CD14-positive monocyte (primary cell): ENCODE measurements at regions not wholly inside any gene's neighbourhood (a gene's known extent, or its start where the extent isn't known, plus 50 kb on each side); places are given as distances from the start of the nearest gene placed in this dataset.

ENCODE experiments used
- DNase-seq, 3 donors: peaks; one replicate each; pipeline ENCODE4 v3.0.0-alpha.2; 2011 to 2022
- H2AFZ ChIP-seq: 2 replicates; pipeline ENCODE4 v1.6.0; 2012; ENCODE audit warnings: mild to moderate bottlenecking, low read depth, low read length, inconsistent platforms; ENCODE audit not compliant: insufficient read depth, poor library complexity, severe bottlenecking
- H3K27ac ChIP-seq, 2 donors: 1 replicate in 1 of 2; 2 replicates in 1 of 2; pipeline ENCODE4 v1.5.1; 2012 to 2013; ENCODE audit warnings: low read length in 2 of 2, control low read depth in 1 of 2, inconsistent platforms in 1 of 2, low read depth in 1 of 2, mild to moderate bottlenecking in 1 of 2
- H3K27me3 ChIP-seq, 2 donors: one replicate each; pipeline versions ENCODE4 v1.6.0 to v1.6.1; 2011 to 2013; ENCODE audit warnings: low read length in 2 of 2; ENCODE audit not compliant: control insufficient read depth in 2 of 2, insufficient read depth in 2 of 2
- H3K36me3 ChIP-seq, 2 donors: replicated peaks in 1 of 2; 1 replicate in 1 of 2; 2 replicates in 1 of 2; pipeline versions ENCODE4 v1.5.1 to v1.6.1; 2012 to 2013; ENCODE audit warnings: low read length in 2 of 2, control low read depth in 1 of 2, inconsistent platforms in 1 of 2, mild to moderate bottlenecking in 1 of 2; ENCODE audit not compliant: insufficient read depth in 2 of 2, control insufficient read depth in 1 of 2
- H3K4me1 ChIP-seq, 2 donors: 1 replicate in 1 of 2; 2 replicates in 1 of 2; pipeline versions ENCODE4 v1.5.1 to v1.6.1; 2012 to 2013; ENCODE audit warnings: low read length in 2 of 2, control low read depth in 1 of 2, inconsistent platforms in 1 of 2, mild to moderate bottlenecking in 1 of 2, moderate library complexity in 1 of 2; ENCODE audit not compliant: insufficient read depth in 2 of 2, control insufficient read depth in 1 of 2
- H3K4me2 ChIP-seq: replicated peaks from 2 replicates; pipeline ENCODE3; 2012; ENCODE audit warnings: low read length, moderate library complexity, mild to moderate bottlenecking; ENCODE audit not compliant: poor library complexity, severe bottlenecking; ENCODE audit errors: extremely low read depth
- H3K4me3 ChIP-seq, 3 experiments: fragments of 200-600 bp in 1 of 3; sonication (generic) in 1 of 3; replicated peaks in 1 of 3; 1 replicate in 2 of 3; 2 replicates in 1 of 3; pipeline ENCODE4 v1.5.1; 2011 to 2013; ENCODE audit warnings: low read length in 3 of 3, mild to moderate bottlenecking in 3 of 3, control low read depth in 2 of 3, low read depth in 2 of 3, inconsistent platforms in 1 of 3, moderate library complexity in 1 of 3
- H3K79me2 ChIP-seq: 2 replicates; pipeline ENCODE4 v1.6.0; 2012; ENCODE audit warnings: mild to moderate bottlenecking, control low read depth, inconsistent platforms, low read length, moderate library complexity; ENCODE audit not compliant: insufficient read depth
- H3K9ac ChIP-seq: 2 replicates; pipeline ENCODE4 v1.6.0; 2017; ENCODE audit warnings: low read length, mild to moderate bottlenecking; ENCODE audit not compliant: insufficient read depth, poor library complexity, severe bottlenecking
- H3K9me3 ChIP-seq, 2 donors: replicated peaks in 1 of 2; 1 replicate in 1 of 2; 2 replicates in 1 of 2; pipeline versions ENCODE4 v1.5.1 to v1.6.1; 2012 to 2013; ENCODE audit warnings: low read length in 2 of 2, control low read depth in 1 of 2; ENCODE audit not compliant: control insufficient read depth in 1 of 2, insufficient read depth in 1 of 2
- H4K20me1 ChIP-seq: 2 replicates; pipeline ENCODE4 v1.6.0; 2012; ENCODE audit warnings: mild to moderate bottlenecking, low read length, control low read depth, moderate library complexity; ENCODE audit not compliant: insufficient read depth
- H3K27ac Mint-ChIP-seq, 7 donors: one replicate each; pipeline ENCODE4 v1.8.0; 2020; ENCODE audit warnings: mild to moderate bottlenecking in 7 of 7, mixed read lengths in 7 of 7, moderate library complexity in 6 of 7, inconsistent platforms in 2 of 7
- H3K27me3 Mint-ChIP-seq, 3 donors: one replicate each; pipeline ENCODE4 v1.8.0; 2021 to 2022; ENCODE audit warnings: low read depth in 3 of 3, mild to moderate bottlenecking in 3 of 3, mixed read lengths in 3 of 3, moderate library complexity in 3 of 3, inconsistent platforms in 1 of 3
- H3K36me3 Mint-ChIP-seq, 2 donors: one replicate each; pipeline ENCODE4 v1.8.0; 2020; ENCODE audit warnings: mixed read lengths in 2 of 2, inconsistent platforms in 1 of 2, mild to moderate bottlenecking in 1 of 2
- H3K4me1 Mint-ChIP-seq: one replicate; pipeline ENCODE4 v1.8.0; 2020; ENCODE audit warnings: mild to moderate bottlenecking, mixed read lengths
- H3K4me3 Mint-ChIP-seq, 2 donors: one replicate each; pipeline ENCODE4 v1.8.0; 2020; ENCODE audit warnings: mild to moderate bottlenecking in 2 of 2, mixed read lengths in 2 of 2, moderate library complexity in 1 of 2
- H3K9me3 Mint-ChIP-seq, 7 donors: one replicate each; pipeline ENCODE4 v1.8.0; 2020 to 2022; ENCODE audit warnings: mixed read lengths in 7 of 7, mild to moderate bottlenecking in 6 of 7, moderate library complexity in 6 of 7, inconsistent platforms in 2 of 7
- WGBS: methylation state at CpG from one replicate; pipeline ENCODE4 v1.1.5; 2013; ENCODE audit warnings: missing lambda C conversion rate; ENCODE audit not compliant: insufficient coverage; 5-methylcytosine and 5-hydroxymethylcytosine counted together
- intact Hi-C, 2 donors: fragments of 100-400 bp; cut with micrococcal nuclease; formaldehyde crosslinking; loops; one replicate each; pipeline versions ENCODE4 v1.15.0 to v1.15.1; 2023
- TF ChIP-seq, protein P1 (sequence below): fragments of 200-600 bp; IDR thresholded peaks from one replicate; pipeline ENCODE4 v1.8.0; 2022; ENCODE audit warnings: antibody characterized with exemption, mild to moderate bottlenecking

DNA sequence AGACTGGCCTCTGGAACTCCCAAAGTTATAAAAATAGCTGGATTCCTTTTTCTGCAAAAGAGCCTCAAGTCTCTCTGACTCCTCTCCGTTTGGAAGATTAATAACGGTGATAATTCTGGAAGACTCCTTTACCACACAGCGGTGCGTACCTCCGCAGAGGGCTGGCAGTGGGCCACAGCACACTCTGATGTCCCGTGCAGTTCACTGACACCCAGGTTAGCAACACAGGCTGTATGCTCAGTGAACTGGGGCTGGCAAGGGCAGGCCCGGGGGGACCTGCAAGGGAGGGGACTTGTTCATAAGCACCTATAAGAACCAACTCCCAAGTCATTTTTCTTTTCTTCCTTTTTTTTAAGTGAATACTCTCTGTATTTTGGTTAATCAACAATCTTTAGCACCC lies 120.3 kb upstream of the TJP1 start:
- no peaks in the 10 kb centered on the region for H3K4me1 ChIP-seq
- no peak overlapping the region for H3K27ac Mint-ChIP-seq
- H3K27me3 ChIP-seq: no peaks in the 10 kb centered on the region
- no peak overlapping the region for H3K9ac ChIP-seq
- no peaks in the 10 kb centered on the region for H3K79me2 ChIP-seq
- no peaks in the 10 kb centered on the region for H3K9me3 ChIP-seq
- 94% methylated on average over 5 of the region's 7 CpGs for WGBS
- no peak overlapping the region for H3K4me3 ChIP-seq
- H4K20me1 ChIP-seq: no peaks in the 10 kb centered on the region
- H2AFZ ChIP-seq: no peak overlapping the region
- no peak overlapping the region for H3K27ac ChIP-seq
- no peak overlapping the region for H3K4me2 ChIP-seq
- H3K9me3 Mint-ChIP-seq: peaks cover 0 to 2% (median 0%) of the 10 kb centered on the region in 7 donors
- intact Hi-C loops: no loop called here
- TF ChIP-seq, protein P1, sequence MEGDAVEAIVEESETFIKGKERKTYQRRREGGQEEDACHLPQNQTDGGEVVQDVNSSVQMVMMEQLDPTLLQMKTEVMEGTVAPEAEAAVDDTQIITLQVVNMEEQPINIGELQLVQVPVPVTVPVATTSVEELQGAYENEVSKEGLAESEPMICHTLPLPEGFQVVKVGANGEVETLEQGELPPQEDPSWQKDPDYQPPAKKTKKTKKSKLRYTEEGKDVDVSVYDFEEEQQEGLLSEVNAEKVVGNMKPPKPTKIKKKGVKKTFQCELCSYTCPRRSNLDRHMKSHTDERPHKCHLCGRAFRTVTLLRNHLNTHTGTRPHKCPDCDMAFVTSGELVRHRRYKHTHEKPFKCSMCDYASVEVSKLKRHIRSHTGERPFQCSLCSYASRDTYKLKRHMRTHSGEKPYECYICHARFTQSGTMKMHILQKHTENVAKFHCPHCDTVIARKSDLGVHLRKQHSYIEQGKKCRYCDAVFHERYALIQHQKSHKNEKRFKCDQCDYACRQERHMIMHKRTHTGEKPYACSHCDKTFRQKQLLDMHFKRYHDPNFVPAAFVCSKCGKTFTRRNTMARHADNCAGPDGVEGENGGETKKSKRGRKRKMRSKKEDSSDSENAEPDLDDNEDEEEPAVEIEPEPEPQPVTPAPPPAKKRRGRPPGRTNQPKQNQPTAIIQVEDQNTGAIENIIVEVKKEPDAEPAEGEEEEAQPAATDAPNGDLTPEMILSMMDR: no peak
- H3K36me3 ChIP-seq: no peaks in the 10 kb centered on the region
- no peaks in the 10 kb centered on the region for H3K4me1 Mint-ChIP-seq
- DNase-seq: no peak
- peaks cover 2 to 5% (median 2%) of the 10 kb centered on the region in 3 donors for H3K27me3 Mint-ChIP-seq
- H3K4me3 Mint-ChIP-seq: no peak overlapping the region
- H3K36me3 Mint-ChIP-seq: no peaks in the 10 kb centered on the region

DNA sequence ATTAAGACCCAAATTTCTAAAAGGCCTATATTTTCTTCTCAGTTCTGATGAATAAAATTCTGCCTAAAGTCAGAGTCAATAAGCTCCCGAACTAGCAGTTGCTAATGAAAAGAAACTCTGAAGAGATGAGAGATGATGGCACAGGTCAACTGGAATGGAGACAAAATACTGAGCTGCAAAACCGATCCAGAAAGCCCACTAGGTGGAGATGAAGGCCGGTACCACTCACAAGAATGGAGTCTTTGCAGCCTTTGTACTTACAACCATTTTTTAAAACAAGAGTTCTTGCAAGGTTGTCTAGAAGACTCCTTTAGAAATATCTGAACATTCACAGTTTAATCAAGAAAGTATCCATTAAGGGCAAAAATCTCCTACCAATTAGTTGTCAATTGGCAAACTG lies 119.9 kb upstream of the TJP1 start:
- peaks cover 0 to 2% (median 0%) of the 10 kb centered on the region in 7 donors for H3K9me3 Mint-ChIP-seq
- no peak overlapping the region for H3K27ac Mint-ChIP-seq
- no peak overlapping the region for H3K27ac ChIP-seq
- H3K36me3 Mint-ChIP-seq: no peaks in the 10 kb centered on the region
- no peak overlapping the region for H3K9ac ChIP-seq
- no peaks in the 10 kb centered on the region for H3K27me3 ChIP-seq
- no peak overlapping the region for H3K4me2 ChIP-seq
- WGBS: no CpG with 5 or more reads among the region's 3 CpGs
- intact Hi-C loops: no loop called here
- H3K4me1 ChIP-seq: no peaks in the 10 kb centered on the region
- TF ChIP-seq, protein P1: no peak
- DNase-seq: no peak
- no peak overlapping the region for H3K4me3 ChIP-seq
- H3K4me1 Mint-ChIP-seq: no peaks in the 10 kb centered on the region
- H3K4me3 Mint-ChIP-seq: no peak overlapping the region
- peaks cover 0 to 5% (median 2%) of the 10 kb centered on the region in 3 donors for H3K27me3 Mint-ChIP-seq
- H3K9me3 ChIP-seq: no peaks in the 10 kb centered on the region
- H3K36me3 ChIP-seq: no peaks in the 10 kb centered on the region
- H4K20me1 ChIP-seq: no peaks in the 10 kb centered on the region
- no peak overlapping the region for H2AFZ ChIP-seq
- no peaks in the 10 kb centered on the region for H3K79me2 ChIP-seq
